ENCODE measurements at regions not wholly inside any gene's neighbourhood (a gene's known extent, or its start where the extent isn't known, plus 50 kb on each side); places are given as distances from the start of the nearest gene placed in this dataset.

GRCh38 chrX:74117962-74118902 is 185.7 kb upstream of the ZCCHC13 start:
- no peak overlapping the region for H2AK5ac ChIP-seq (ENCODE audit: insufficient read length, low read length)
- no peak for TF ChIP-seq CTCF (conservative IDR thresholded peaks at IDR 0.05)
- Mint-ChIP-seq H3K4me1 (peaks cover 0 to 11% of the 10 kb centered on the region in 2 experiments; a peak in 2 of 4 replicates), H3K27ac (no peak overlapping the region; a peak in 2 of 7 replicates), H3K36me3 (ENCODE audit: insufficient read depth in 1 of 3, low read depth in 3 of 3) (peaks cover 0 to 2% (median 0%) of the 10 kb centered on the region in 3 experiments; a peak in 2 of 7 replicates), H3K27me3 (ENCODE audit: low read depth) (no peaks in the 10 kb centered on the region), H3K9me3 (no peaks in the 10 kb centered on the region), H3K4me3 (no peak overlapping the region)
- H3K27ac ChIP-seq (ENCODE audit: insufficient read length, low read depth, low read length): no peak overlapping the region
- no peaks in the 10 kb centered on the region for H3K4me1 ChIP-seq (ENCODE audit: insufficient read depth, low read length)
- H3K9me3 ChIP-seq (ENCODE audit: control insufficient read depth, low read depth, low read length): no peaks in the 10 kb centered on the region
- H4K20me1 ChIP-seq (ENCODE audit: control insufficient read depth, insufficient read depth, insufficient read length): no peaks in the 10 kb centered on the region
- no peak overlapping the region for H2AFZ ChIP-seq (ENCODE audit: low read length)
- no peak overlapping the region for H4K91ac ChIP-seq (ENCODE audit: insufficient read length, low read depth, low read length)
- no peak overlapping the region for H2BK15ac ChIP-seq (ENCODE audit: low read depth, low read length)
- no peaks in the 10 kb centered on the region for H3K23me2 ChIP-seq (ENCODE audit: insufficient read length, low read depth, low read length, poor library complexity, severe bottlenecking)
- no peaks in the 10 kb centered on the region for H3K79me2 ChIP-seq (ENCODE audit: insufficient read depth, low read length)
- H3T11ph ChIP-seq (ENCODE audit: low read length): no peak overlapping the region
- no peak overlapping the region for H3K18ac ChIP-seq (ENCODE audit: insufficient read length, low read depth, low read length)
- no peaks in the 10 kb centered on the region for H3K27me3 ChIP-seq (ENCODE audit: insufficient read depth, low read length)
- no peak overlapping the region for H2BK12ac ChIP-seq (ENCODE audit: insufficient read length, low read depth, low read length)
- H3K4me2 ChIP-seq (ENCODE audit: insufficient read depth, insufficient read length, low read length): no peak overlapping the region
- H2BK5ac ChIP-seq (ENCODE audit: insufficient read length, low read length): no peak overlapping the region
- no peak for DNase-seq
- no peak overlapping the region for H4K8ac ChIP-seq (replicated peaks; ENCODE audit: insufficient read length, low read depth, low read length)
- H3K4ac ChIP-seq (ENCODE audit: low read depth, low read length): no peak overlapping the region
- H4K5ac ChIP-seq (ENCODE audit: insufficient read length, low read depth, low read length): no peak overlapping the region
- H3K56ac ChIP-seq (ENCODE audit: insufficient read length, low read depth, low read length): no peak overlapping the region
- no peak overlapping the region for H2BK20ac ChIP-seq (ENCODE audit: low read depth, low read length, poor library complexity, severe bottlenecking)
- no peaks in the 10 kb centered on the region for H3K79me1 ChIP-seq (ENCODE audit: insufficient read depth, low read depth, low read length, poor library complexity, severe bottlenecking)
- no peak overlapping the region for H3K9ac ChIP-seq (ENCODE audit: extremely low read depth, insufficient read length, low read length)
- H3K23ac ChIP-seq (ENCODE audit: insufficient read length, low read depth, low read length): no peak overlapping the region
- no peak overlapping the region for H3K14ac ChIP-seq (ENCODE audit: insufficient read depth, low read length)
- no peak overlapping the region for H2BK120ac ChIP-seq (ENCODE audit: low read depth, low read length, poor library complexity, severe bottlenecking)
- WGBS (ENCODE audit: extremely low coverage, insufficient read length, low lambda C conversion rate): no CpG with 5 or more reads among the region's 10 CpGs

Data from H9 (cell line).